HG02759 (cell line): ENCODE measurements at regions not wholly inside any gene's neighbourhood (a gene's known extent, or its start where the extent isn't known, plus 50 kb on each side); places are given as distances from the start of the nearest gene placed in this dataset.
"Not testable (repeated sequence)": the region's sequence is repeated elsewhere in the genome, so short reads cannot be mapped to it uniquely, and the experiment has no call there.

Experiments used
- ATAC-seq: cut with Tn5 transposase; IDR thresholded peaks from one replicate; pipeline ENCODE4 v1.9.1; 2021; ENCODE audit warnings: mild to moderate bottlenecking, moderate library complexity; ENCODE audit not compliant: unreplicated experiment

DNA sequence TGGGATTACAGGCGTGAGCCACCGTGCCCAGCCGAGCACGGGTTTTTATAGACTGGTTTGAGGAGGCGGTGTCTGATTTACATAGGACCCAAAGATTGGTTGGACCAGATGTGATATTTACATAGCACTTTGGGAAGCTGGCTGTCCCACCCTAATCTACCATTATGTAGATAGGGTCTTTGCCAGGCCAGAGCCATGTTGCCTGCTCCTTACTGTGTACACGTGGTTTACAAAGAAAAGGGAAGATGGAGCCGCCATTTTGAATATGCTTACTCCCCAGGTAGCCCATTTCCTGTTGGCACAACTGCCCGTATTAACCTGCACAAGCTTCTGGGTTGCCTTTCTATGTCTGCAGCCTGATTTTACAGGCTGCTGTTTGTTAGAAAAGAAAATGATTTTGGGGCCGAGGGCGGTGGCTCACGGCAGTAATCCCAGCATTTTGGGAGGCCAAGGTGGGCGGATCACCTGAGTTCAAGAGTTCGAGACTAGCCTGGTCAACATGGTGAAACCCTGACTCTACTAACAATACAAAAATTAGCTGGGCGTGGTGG lies 89.9 kb upstream of the EEF2KMT start:
- ATAC-seq, result no peak

- ATAC-seq, result no peak
These were observed 88.8 kb upstream of the EEF2KMT start for GRCh38 chr16:5186381-5186903.

DNA sequence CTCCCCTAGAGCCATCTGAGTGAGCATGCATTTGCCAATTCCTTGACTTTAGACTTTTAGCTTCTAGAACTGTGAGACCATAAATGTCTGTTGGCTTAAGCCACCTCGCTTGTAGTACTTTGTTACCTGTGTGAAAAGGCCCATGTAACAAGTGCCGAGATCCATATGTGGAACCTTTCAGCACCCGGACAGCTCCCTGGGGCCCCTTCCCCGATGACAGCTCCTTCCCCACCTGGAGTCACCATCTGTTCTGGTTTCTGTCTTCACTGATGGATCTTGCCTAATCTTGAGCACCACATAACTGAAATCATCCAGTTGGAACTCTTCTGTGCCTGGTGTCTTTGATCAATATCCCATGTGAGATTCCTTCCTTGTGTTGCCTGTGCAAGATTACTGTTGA lies 78.9 kb upstream of the EEF2KMT start:
- ATAC-seq, result no peak

- ATAC-seq, result no peak
These were observed 77.7 kb upstream of the EEF2KMT start for GRCh38 chr16:5175266-5175665.

- no peak for ATAC-seq
These were observed 68.9 kb upstream of the EEF2KMT start for GRCh38 chr16:5166486-5166885.

- not testable (repeated sequence) for ATAC-seq
These were observed 67.8 kb upstream of the EEF2KMT start for GRCh38 chr16:5165429-5165828.

- not testable (repeated sequence) for ATAC-seq
These were observed 65.2 kb upstream of the EEF2KMT start for GRCh38 chr16:5162801-5163200.

DNA sequence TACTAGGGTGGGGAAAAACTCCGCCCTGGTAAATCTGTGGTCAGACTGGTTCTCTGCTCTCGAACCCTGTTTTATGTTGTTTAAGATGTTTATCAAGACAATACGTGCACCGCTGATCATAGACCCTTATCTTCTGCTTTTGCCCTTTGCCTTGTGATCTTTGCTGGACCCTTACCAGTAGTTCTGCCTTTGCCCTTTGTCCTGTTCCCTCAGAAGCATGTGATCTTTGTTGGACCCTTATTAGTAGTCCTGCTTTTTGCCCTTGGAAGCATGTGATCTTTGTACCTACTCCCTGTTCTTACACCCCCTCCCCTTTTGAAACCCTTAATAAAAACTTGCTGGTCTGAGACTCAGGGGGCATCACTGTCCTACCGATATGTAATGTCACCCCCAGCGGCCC lies 64.3 kb upstream of the EEF2KMT start:
- ATAC-seq, result not testable (repeated sequence)

- ATAC-seq, result not testable (repeated sequence)
These were observed 62.4 kb upstream of the EEF2KMT start for GRCh38 chr16:5160010-5160409.

GRCh38 chr16:5159537-5159936 lies 61.9 kb upstream of the EEF2KMT start:
- ATAC-seq, result not testable (repeated sequence)

DNA sequence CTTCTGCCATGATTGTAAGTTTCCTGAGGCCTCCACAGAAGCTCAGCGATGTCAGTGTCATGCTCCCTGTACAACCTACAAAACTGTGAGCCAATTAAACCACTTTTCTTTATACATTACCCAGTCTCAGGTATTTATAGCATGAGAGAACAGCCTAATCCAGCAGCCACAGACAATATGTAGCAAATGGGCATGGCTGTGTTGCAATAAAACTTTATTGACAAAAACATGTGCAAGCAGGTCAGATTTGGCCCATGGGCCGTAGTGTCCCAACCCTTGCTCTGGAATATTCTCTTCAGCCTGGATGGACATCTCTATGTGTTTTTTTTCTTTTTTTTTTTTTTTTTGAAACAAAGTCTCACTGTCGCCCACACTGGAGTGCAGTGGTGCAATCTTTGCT lies 60.9 kb upstream of the EEF2KMT start:
- no peak for ATAC-seq

- not testable (repeated sequence) for ATAC-seq
These were observed 58.9 kb upstream of the EEF2KMT start for GRCh38 chr16:5156486-5156885.

DNA sequence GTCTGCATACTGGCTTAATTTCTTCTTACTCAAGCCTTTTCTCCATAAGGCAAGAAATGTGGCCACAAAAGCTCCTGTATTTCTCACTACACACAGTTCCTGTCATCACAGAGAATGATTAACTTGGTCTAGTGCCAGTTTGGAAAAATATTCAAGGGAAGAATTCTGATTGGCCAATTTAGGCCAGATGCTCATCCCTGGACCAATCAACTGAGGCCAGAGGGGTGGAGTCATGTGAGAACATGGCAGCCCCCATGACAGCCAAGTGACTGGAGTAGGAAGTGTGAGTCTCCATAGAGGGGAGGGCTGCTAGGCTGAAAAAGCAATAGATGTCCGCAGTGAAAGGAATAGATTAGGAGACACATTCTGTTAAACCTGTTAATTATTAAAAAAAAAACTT lies 56.4 kb upstream of the EEF2KMT start:
- not testable (repeated sequence) for ATAC-seq

DNA sequence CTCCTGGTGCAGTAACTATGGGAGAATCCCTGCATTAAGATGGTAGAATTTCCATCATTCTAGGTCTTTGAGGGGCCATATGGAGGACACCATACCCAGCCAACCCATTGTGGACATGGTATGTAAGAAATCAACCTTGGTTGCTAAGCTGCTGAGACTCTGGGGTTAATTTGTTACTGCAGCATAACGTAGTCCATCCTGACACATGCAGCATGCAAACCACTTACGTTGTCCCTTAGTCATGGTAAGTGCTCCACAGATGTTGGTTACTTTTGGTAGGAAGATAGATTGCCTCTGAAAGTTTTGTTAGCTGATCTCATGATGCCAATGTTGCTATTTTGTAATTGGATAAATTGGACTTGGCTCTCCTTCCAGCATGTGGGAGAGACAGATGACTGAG lies 53.8 kb upstream of the EEF2KMT start:
- not testable (repeated sequence) for ATAC-seq
